IgD-negative memory B cell (primary cell): ENCODE measurements at regions not wholly inside any gene's neighbourhood (a gene's known extent, or its start where the extent isn't known, plus 50 kb on each side); places are given as distances from the start of the nearest gene placed in this dataset.

Experiments used
- H3K27ac Mint-ChIP-seq, 3 donors: one replicate each; pipeline ENCODE4 v1.8.0; 2020 to 2022; ENCODE audit warnings: mild to moderate bottlenecking in 3 of 3, mixed read lengths in 3 of 3, moderate library complexity in 1 of 3
- H3K27me3 Mint-ChIP-seq: one replicate; pipeline ENCODE4 v1.8.0; 2021; ENCODE audit warnings: mixed read lengths
- H3K36me3 Mint-ChIP-seq: one replicate; pipeline ENCODE4 v1.8.0; 2020; ENCODE audit warnings: mild to moderate bottlenecking, mixed read lengths
- H3K4me1 Mint-ChIP-seq, 3 donors: one replicate each; pipeline ENCODE4 v1.8.0; 2020 to 2022; ENCODE audit warnings: mixed read lengths in 3 of 3, mild to moderate bottlenecking in 1 of 3
- H3K4me3 Mint-ChIP-seq, 4 donors: one replicate each; pipeline ENCODE4 v1.8.0; 2020 to 2022; ENCODE audit warnings: mild to moderate bottlenecking in 4 of 4, mixed read lengths in 4 of 4, moderate library complexity in 3 of 4
- H3K9me3 Mint-ChIP-seq, 3 donors: one replicate each; pipeline ENCODE4 v1.8.0; 2020 to 2021; ENCODE audit warnings: mixed read lengths in 3 of 3, mild to moderate bottlenecking in 1 of 3

GRCh38 chr1:5722635-5723164, 269.5 kb downstream of the NPHP4 start:
- no peak overlapping the region for H3K4me3 Mint-ChIP-seq
- H3K27me3 Mint-ChIP-seq, result peaks cover 5% of the 10 kb centered on the region
- H3K4me1 Mint-ChIP-seq, result no peaks in the 10 kb centered on the region
- no peak overlapping the region for H3K27ac Mint-ChIP-seq
- H3K36me3 Mint-ChIP-seq, result no peaks in the 10 kb centered on the region
- peaks cover 0 to 3% (median 1%) of the 10 kb centered on the region in 3 donors for H3K9me3 Mint-ChIP-seq

DNA sequence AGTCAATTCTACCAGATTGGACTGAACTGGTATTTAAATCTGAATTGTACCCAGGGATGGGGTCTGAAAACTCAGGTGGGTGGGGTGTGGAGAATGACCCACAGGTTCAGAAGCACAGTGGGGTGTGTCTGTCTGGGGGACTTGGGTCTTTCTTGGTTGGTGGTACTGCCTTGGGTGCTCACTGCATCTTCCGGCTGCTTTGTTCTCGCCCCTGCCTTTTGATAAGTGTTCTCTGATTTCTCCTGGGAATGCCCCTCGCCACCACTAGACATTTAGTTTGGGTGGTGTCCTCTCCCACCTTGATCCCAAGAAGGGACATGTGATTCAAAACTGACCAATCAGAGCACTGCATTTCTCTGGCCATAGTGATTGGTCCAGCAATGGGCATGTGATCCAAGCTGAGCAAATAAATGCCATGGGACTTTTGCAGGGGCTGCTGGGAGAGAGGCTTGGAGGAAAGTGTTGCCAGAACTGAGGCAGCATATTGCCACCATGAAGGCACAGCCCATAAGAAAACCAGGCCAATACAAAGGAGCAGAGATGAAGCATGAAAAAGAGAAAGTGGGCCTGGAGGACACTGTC, 270.5 kb downstream of the NPHP4 start:
- Mint-ChIP-seq H3K4me1 (no peaks in the 10 kb centered on the region), H3K27ac (no peak overlapping the region), H3K4me3 (no peak overlapping the region), H3K27me3 (peaks cover 6% of the 10 kb centered on the region), H3K9me3 (peaks cover 0 to 3% (median 1%) of the 10 kb centered on the region in 3 donors), H3K36me3 (no peaks in the 10 kb centered on the region)

DNA sequence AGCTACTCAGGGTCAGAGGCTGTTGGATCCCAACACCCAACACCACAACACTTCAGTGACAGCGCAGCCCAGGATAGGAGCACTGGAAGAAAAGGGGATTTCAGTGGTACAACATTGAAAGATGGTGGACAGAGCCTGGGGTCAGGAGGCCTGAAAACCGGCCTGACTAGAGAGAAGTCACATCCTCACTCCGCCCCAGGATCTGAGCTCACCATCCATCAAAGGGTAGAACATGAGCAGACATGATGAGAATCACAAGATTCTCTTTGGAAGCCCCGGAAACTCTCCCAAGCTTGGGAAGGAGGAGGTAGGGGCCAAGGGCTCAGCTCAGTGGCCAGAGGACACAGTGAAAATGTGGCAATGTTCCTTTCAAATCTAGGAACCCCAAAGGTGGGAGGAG, 271.3 kb downstream of the NPHP4 start:
- Mint-ChIP-seq H3K4me1 (no peaks in the 10 kb centered on the region), H3K27ac (no peak overlapping the region), H3K36me3 (no peaks in the 10 kb centered on the region), H3K9me3 (peaks cover 0 to 4% (median 1%) of the 10 kb centered on the region in 3 donors), H3K27me3 (peaks cover 12% of the 10 kb centered on the region), H3K4me3 (no peak overlapping the region)

DNA sequence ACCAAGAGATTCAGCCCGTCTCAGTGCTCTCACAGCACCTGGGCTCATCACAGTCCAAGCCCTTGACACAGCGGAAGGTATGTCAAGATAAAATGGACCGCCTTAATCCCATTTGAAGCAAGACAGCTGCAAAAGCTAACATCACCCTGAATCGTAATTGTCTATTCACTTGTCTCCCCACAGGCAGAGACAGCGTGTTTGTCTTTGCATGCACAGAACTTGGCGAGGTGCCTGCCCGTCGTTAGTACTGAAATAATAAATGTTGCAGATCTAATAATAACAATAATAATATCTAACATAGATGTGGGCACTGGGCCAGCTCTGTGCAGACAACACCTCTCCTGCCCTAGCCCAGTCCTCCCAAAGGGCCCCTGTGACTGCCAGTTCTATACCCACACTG, 271.7 kb downstream of the NPHP4 start:
- no peaks in the 10 kb centered on the region for H3K4me1 Mint-ChIP-seq
- peaks cover 1 to 8% (median 1%) of the 10 kb centered on the region in 3 donors for H3K9me3 Mint-ChIP-seq
- peaks cover 12% of the 10 kb centered on the region for H3K27me3 Mint-ChIP-seq
- H3K4me3 Mint-ChIP-seq, result no peak overlapping the region
- no peak overlapping the region for H3K27ac Mint-ChIP-seq
- H3K36me3 Mint-ChIP-seq, result no peaks in the 10 kb centered on the region

- Mint-ChIP-seq H3K4me3 (no peak overlapping the region), H3K36me3 (no peaks in the 10 kb centered on the region), H3K4me1 (no peaks in the 10 kb centered on the region), H3K27me3 (peaks cover 14% of the 10 kb centered on the region), H3K27ac (no peak overlapping the region), H3K9me3 (peaks cover 1 to 13% (median 4%) of the 10 kb centered on the region in 3 donors)
Observed at GRCh38 chr1:5720045-5720444, 272.2 kb downstream of the NPHP4 start.

GRCh38 chr1:5718831-5719632, 273.2 kb downstream of the NPHP4 start:
- Mint-ChIP-seq H3K4me1 (no peaks in the 10 kb centered on the region), H3K9me3 (peaks cover 1 to 12% (median 4%) of the 10 kb centered on the region in 3 donors), H3K27ac (no peak overlapping the region), H3K27me3 (peaks cover 14% of the 10 kb centered on the region), H3K4me3 (no peak overlapping the region), H3K36me3 (no peaks in the 10 kb centered on the region)

DNA sequence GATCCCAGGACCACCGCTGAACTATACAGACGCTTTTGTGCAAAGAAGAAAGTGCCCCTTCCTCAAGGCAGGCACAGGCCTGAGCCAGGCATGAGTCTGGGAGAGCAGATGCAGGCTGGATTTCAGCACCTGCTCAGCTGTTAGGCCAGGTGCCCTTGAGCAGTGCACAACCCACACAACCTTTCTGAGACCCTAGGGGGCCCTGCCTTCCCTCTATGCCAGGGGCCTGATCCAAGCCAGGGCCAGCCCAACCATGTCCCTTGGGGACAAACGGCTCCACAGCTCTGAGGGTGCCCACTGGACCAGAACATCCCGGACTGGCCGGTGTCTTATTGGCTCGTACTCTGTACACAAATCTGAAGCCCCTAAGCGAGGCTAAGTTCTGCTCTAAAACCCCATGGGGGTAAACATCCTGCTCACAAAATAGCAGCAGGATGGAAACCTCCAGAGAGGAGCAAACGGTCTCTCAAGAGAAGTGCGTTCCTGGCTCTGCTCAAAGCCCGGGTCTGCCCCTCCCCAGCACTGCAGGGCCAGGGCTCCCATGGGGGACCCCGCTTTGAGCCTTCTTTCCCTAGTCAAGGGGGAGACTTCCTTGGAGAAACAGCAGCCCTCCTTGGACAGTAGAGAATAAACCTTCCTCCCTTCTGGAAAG, 275.1 kb downstream of the NPHP4 start:
- Mint-ChIP-seq H3K36me3 (no peaks in the 10 kb centered on the region), H3K4me3 (no peak overlapping the region), H3K27me3 (peaks cover 13% of the 10 kb centered on the region), H3K27ac (no peak overlapping the region), H3K4me1 (peaks cover 0 to 2% (median 0%) of the 10 kb centered on the region in 3 donors), H3K9me3 (peaks cover 1 to 16% (median 7%) of the 10 kb centered on the region in 3 donors)

DNA sequence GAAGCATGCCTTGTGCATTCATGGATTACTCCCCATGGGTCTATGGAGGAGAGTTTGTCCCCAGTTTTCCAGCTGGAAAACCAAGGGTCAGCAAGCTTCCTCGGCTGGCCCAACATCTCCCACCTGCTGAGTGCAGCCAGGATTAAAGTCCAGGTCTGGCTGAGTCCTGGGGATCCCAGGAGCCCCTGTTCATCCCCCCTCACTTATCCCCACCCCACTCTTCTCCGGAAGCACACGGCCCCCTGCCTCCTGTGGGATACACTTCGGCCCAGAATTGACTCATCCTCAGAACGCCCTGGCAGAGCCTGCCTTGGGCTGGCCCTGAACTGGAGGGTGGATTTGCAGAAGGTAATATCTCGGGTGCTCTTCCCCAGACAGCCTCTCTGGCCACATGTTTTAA, 276.1 kb downstream of the NPHP4 start:
- Mint-ChIP-seq H3K36me3 (no peaks in the 10 kb centered on the region), H3K27me3 (peaks cover 13% of the 10 kb centered on the region), H3K4me3 (peak overlapping the region in 1 of 4 donors; percentile 39), H3K27ac (no peak overlapping the region), H3K4me1 (peaks cover 0 to 2% (median 0%) of the 10 kb centered on the region in 3 donors), H3K9me3 (peaks cover 1 to 16% (median 7%) of the 10 kb centered on the region in 3 donors)

- peaks cover 1 to 16% (median 7%) of the 10 kb centered on the region in 3 donors for H3K9me3 Mint-ChIP-seq
- peaks cover 13% of the 10 kb centered on the region for H3K27me3 Mint-ChIP-seq
- no peaks in the 10 kb centered on the region for H3K36me3 Mint-ChIP-seq
- H3K4me1 Mint-ChIP-seq, result peaks cover 0 to 2% (median 0%) of the 10 kb centered on the region in 3 donors
- peak overlapping the region in 1 of 4 donors; percentile 69 for H3K4me3 Mint-ChIP-seq
- no peak overlapping the region for H3K27ac Mint-ChIP-seq
Observed at GRCh38 chr1:5713101-5714010, 278.9 kb downstream of the NPHP4 start.

GRCh38 chr1:5711956-5712645, 280.1 kb downstream of the NPHP4 start:
- Mint-ChIP-seq H3K4me1 (peaks cover 0 to 2% (median 0%) of the 10 kb centered on the region in 3 donors), H3K27ac (no peak overlapping the region), H3K9me3 (peaks cover 1 to 16% (median 7%) of the 10 kb centered on the region in 3 donors), H3K27me3 (peaks cover 11% of the 10 kb centered on the region), H3K36me3 (no peaks in the 10 kb centered on the region), H3K4me3 (no peak overlapping the region)

- Mint-ChIP-seq H3K27me3 (peaks cover 5% of the 10 kb centered on the region), H3K4me1 (peaks cover 0 to 2% (median 0%) of the 10 kb centered on the region in 3 donors), H3K9me3 (peaks cover 1 to 16% (median 7%) of the 10 kb centered on the region in 3 donors), H3K27ac (no peak overlapping the region), H3K4me3 (no peak overlapping the region), H3K36me3 (no peaks in the 10 kb centered on the region)
Observed at GRCh38 chr1:5711079-5711478, 281.1 kb downstream of the NPHP4 start.

DNA sequence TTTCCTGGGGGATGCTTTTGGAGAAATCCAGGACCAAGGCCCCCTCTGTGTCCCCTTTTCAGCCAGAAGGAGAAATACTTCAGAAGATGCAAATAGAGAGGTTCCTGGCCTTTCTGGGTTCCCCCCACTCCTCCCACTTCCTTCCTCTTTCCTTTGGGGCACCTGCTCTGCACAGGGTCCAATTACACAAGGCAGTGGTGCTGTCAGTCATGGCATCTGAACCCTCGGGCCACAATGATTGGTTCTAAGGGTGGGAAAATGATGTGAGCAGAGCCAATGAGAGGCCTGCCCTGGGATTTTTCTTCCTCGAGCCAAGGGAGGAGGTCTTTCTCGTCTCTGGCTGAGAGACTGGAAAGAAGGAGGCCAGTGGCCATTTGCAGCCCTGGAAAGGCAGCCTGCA, 282.2 kb downstream of the NPHP4 start:
- Mint-ChIP-seq H3K4me1 (peaks cover 0 to 2% (median 0%) of the 10 kb centered on the region in 3 donors), H3K4me3 (no peak overlapping the region), H3K36me3 (no peaks in the 10 kb centered on the region), H3K9me3 (peaks cover 0 to 6% (median 4%) of the 10 kb centered on the region in 3 donors), H3K27me3 (peaks cover 3% of the 10 kb centered on the region), H3K27ac (no peak overlapping the region)

DNA sequence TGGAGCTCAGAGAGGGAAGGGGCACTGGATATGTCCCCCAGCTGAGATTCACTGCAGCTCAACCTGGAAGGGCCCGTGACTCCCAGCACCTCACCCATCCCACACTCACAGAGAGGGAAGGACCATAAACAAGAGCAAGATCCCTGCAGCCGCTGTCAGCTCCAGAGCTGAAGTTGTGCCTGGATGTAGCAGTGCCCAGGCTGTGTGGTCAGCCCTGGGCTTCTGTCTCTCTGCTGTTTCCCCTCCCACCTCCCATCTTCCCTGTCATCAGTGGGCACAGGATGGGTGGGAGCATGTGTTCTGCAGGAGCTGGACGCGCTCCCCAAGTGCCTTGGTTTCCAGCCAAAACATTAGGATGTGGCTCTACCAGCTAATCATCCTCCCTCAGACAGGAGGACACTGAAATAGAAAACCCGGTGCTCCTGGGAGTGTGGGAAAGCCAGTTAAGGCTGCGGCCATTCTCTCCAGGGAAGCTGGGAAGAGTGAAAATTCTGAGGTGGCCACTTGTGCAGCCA, 282.7 kb downstream of the NPHP4 start:
- Mint-ChIP-seq H3K27ac (no peak overlapping the region), H3K4me3 (no peak overlapping the region), H3K36me3 (no peaks in the 10 kb centered on the region), H3K4me1 (peaks cover 0 to 2% (median 0%) of the 10 kb centered on the region in 3 donors), H3K9me3 (peaks cover 0 to 4% (median 4%) of the 10 kb centered on the region in 3 donors), H3K27me3 (peaks cover 3% of the 10 kb centered on the region)
